ENCODE measurements at regions not wholly inside any gene's neighbourhood (a gene's known extent, or its start where the extent isn't known, plus 50 kb on each side); places are given as distances from the start of the nearest gene placed in this dataset.

GRCh38 chr5:106523852-106524251 is 1146.9 kb downstream of the EFNA5 start:
- H2BK5ac ChIP-seq (ENCODE audit: low read depth, low read length, poor library complexity, severe bottlenecking): no peak overlapping the region
- no peak overlapping the region for H4K5ac ChIP-seq (ENCODE audit: low read depth, low read length)
- no peak overlapping the region for H3K18ac ChIP-seq (ENCODE audit: low read depth, low read length)
- H3K27ac ChIP-seq (ENCODE audit: insufficient read depth, low read length): no peak overlapping the region
- no peaks in the 10 kb centered on the region for H4K20me1 ChIP-seq (ENCODE audit: insufficient read depth, low read length)
- DNase-seq (peak; percentile 5), ATAC-seq (ENCODE audit: low read depth) (no peak)
- in situ Hi-C loops (cut with MboI; ENCODE audit: low sequenced_read_pairs): no loop called here
- H3K23ac ChIP-seq (ENCODE audit: low read depth, low read length): no peak overlapping the region
- BruUV-seq (replicated peaks): no TSS peak
- no peak overlapping the region for H3K4me3 ChIP-seq (ENCODE audit: insufficient read depth, low read depth, low read length)
- intact Hi-C loops (cut with micrococcal nuclease): no loop called here
- no peak overlapping the region for H2AK5ac ChIP-seq (ENCODE audit: low read depth, low read length)
- H3K4me2 ChIP-seq (ENCODE audit: low read depth, low read length): no peak overlapping the region
- TF ChIP-seq MXI1 (IDR thresholded peaks at IDR 0.05; ENCODE audit: borderline replicate concordance, low read depth, low read length): no peak
- TF ChIP-seq NFE2L2 (IDR thresholded peaks at IDR 0.05; ENCODE audit: low read depth, low read length): peak; percentile 73
- no peak overlapping the region for H2AK9ac ChIP-seq (replicated peaks; ENCODE audit: low read depth, low read length, poor library complexity)
- ChIA-PET POLR2A (ENCODE audit: unreplicated experiment) (no interaction called here), CTCF (no interaction called here)
- no peak overlapping the region for H4K8ac ChIP-seq (ENCODE audit: low read depth in 2 of 2, low read length in 2 of 2)
- H3K9me1 ChIP-seq (ENCODE audit: insufficient read depth, low read length): no peaks in the 10 kb centered on the region
- no peak overlapping the region for H3K4ac ChIP-seq (ENCODE audit: low read depth, low read length)
- H3K79me1 ChIP-seq (ENCODE audit: low read depth in 1 of 2, low read length in 2 of 2): no peaks in the 10 kb centered on the region
- no peak overlapping the region for H2BK15ac ChIP-seq (ENCODE audit: low read depth, low read length)
- H3K4me1 ChIP-seq (ENCODE audit: control insufficient read depth, insufficient read depth, low read length): no peaks in the 10 kb centered on the region; the same call in 1 of the 2 replicates
- no peak overlapping the region for H2BK120ac ChIP-seq (ENCODE audit: low read depth, low read length)
- H3K36me3 ChIP-seq (ENCODE audit: control insufficient read depth, insufficient read depth, low read length): no peaks in the 10 kb centered on the region
- no peak overlapping the region for H3K14ac ChIP-seq (replicated peaks; ENCODE audit: low read depth, low read length)
- dilution Hi-C loops (cut with HindIII; ENCODE audit: low sequenced_read_pairs, unreplicated experiment): no loop called here
- H3K56ac ChIP-seq (ENCODE audit: extremely low read depth, insufficient read depth, low read length): no peak overlapping the region
- no peaks in the 10 kb centered on the region for H3K9me3 ChIP-seq (ENCODE audit: control insufficient read depth, insufficient read depth, low read length)
- no peak overlapping the region for H4K91ac ChIP-seq (ENCODE audit: insufficient read depth, low read depth, low read length)
- no peak overlapping the region for H2AFZ ChIP-seq (replicated peaks; ENCODE audit: low read length, poor library complexity)
- no peak overlapping the region for H2BK20ac ChIP-seq (ENCODE audit: low read depth, low read length)
- no peaks in the 10 kb centered on the region for H3K27me3 ChIP-seq (ENCODE audit: control insufficient read depth, insufficient read depth, low read length)
- no peak overlapping the region for H3K9ac ChIP-seq (ENCODE audit: low read depth, low read length)

Data from IMR-90 (cell line).